ENCODE measurements at regions not wholly inside any gene's neighbourhood (a gene's known extent, or its start where the extent isn't known, plus 50 kb on each side); places are given as distances from the start of the nearest gene placed in this dataset.

DNA sequence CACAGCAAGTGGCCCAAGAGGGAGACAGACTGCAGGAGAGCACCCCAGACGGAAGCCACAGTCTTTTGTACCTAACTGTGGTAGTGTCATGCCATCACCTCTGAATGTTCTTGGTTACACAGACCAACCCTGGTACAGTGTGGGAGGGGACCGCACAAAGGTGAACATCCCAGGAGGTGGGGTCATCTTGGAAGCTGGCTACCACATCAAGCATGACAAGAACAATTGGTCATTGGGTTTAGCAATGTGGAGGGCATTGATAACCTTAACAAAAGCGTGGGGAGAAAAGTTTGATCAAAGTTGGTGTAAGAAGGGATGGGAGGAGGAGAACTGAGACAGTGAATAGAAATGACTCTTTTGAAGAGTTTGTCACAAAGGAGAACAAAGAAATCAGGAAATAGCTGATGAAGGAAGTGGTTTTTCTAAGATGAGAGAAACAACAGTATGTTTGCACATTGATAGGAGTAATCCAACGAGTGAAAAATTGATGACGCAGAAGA, 87.1 kb upstream of the CACNA1E start:
- no peak for DNase-seq

DNA sequence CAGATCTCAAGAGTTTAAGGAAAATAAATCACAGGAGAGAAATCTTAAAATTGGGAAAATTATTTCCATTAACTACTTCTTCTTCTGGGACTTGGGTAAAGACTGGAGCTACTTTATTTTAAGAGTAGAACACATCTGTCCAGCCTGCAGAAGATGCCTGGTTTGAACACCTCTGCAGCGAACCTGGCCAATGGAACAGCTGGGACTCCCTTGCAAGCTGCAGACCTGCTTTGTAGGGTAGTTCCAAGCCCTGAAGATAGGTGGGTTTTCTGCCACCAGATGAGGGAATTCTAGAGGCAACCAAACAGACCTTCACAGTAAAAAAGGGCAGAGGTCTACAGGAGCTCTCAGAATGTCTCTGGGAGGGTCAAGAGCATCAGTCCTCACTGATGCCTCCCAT, 86.5 kb upstream of the CACNA1E start:
- no peak for DNase-seq

DNA sequence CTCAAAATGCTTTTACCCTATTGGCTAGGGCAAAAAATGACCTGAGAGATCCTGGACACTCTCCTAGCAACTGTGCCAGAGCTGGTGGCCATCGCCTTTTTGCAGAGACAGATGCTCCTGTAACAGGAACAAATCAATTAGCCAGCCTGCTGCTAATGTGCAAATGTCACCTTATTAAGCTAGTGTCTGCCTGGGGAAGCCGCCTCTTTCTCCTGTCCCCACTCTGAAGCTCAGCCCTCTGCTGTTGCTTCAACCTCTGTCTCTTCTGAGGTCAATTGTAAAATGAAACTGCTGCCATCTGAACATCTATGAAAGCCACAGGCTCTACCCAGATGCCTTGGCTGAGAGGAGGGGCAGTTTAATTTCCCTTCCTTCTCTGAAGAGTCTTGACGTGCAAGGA, 85.5 kb upstream of the CACNA1E start:
- no peak for DNase-seq

DNA sequence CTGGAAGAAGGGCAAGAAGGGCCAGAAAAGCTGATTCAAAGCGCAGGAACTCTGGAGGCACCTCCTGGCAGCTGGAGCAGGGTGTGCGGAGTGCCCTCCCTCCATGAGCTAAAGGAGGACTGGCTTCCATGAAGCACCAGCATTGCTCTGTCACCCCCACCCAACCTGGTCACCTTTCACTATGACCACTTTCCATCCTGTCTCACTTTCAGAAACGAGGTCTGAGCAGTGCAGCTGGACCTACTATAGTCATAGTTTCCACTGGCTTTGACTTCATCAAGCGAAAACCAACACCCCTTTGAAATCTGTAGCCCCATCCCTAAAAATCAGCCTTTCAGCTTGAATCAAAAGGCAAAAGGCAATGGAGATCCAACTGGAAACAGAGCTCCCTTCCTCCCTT, 84.8 kb upstream of the CACNA1E start:
- no peak for DNase-seq

DNA sequence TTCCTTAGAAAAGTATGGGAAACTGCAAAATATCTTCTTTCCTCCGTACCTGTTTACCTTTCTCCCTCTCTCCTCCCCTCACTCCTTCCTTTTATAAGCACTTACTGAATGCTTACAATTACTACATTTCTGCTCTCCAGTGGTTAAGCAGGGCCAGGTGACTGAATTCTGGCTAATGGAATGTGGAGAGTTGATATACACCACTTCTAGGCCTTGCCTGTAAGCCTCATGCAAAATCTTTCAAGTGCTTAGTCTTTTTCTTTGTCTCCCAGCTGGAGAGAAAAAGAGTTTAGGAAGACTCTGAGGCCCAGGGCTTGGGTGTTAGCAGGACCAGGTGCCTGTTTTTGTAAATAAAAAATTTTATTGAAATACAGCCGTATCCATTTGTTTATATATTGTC, 77.7 kb upstream of the CACNA1E start:
- no peak for DNase-seq

DNA sequence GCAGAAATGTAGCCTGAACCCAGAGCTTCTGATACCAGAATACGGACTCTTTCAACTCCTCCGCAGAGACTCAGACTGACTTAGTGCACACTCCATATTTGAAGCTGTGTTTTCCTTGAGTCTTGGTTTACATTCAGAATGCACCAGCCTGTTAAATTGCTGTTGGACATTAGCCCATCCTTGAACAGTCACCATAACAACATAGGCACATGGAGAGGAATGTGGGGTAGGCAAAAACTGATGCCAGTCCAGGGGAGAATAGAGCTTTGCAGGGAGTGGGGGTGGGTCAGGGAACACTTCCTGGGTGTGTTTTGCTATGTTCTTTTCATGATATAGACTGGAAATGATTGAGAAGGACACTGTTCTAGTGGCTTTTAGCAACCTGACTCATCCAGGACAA, 76.3 kb upstream of the CACNA1E start:
- no peak for DNase-seq

DNA sequence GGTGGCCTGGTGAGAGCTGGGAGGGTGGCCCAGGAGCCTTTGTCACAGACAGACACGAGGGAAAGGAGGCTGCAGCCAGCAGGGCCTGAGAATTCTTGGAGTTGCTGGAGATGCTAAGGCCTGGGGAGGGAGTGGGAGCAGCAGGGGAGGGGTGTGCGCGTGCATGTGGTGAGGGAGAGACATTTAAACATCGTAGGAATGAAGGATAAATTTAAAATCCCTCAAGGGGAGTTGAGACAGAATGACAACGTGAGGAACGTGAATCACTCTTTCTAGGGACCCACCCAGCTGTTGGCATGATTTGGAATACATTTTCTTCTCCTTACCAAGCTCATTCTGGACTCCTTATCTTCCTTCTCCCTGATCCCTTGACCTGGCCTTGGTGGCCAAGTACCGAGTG, 73.3 kb upstream of the CACNA1E start:
- DNase-seq = no peak

DNA sequence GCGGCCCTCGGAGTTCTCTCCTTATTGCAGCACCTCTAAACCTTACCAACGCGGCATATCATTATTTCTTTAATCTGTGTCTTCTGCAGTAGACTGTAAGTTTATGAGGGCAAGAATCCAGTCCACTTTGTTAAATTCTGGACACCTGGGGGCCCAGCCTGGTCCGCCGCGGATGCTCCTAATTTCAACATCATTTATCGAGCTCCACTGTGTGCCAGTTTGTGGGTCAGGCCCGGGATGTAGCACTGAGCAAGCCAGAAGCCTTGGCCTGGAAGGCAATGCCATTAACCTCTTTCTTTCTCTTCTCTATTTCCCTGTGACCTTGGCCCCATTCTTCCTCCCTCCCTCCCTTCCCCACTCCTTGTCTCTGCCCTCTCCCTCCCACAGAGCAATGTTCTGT, 70.6 kb upstream of the CACNA1E start:
- DNase-seq = no peak

DNA sequence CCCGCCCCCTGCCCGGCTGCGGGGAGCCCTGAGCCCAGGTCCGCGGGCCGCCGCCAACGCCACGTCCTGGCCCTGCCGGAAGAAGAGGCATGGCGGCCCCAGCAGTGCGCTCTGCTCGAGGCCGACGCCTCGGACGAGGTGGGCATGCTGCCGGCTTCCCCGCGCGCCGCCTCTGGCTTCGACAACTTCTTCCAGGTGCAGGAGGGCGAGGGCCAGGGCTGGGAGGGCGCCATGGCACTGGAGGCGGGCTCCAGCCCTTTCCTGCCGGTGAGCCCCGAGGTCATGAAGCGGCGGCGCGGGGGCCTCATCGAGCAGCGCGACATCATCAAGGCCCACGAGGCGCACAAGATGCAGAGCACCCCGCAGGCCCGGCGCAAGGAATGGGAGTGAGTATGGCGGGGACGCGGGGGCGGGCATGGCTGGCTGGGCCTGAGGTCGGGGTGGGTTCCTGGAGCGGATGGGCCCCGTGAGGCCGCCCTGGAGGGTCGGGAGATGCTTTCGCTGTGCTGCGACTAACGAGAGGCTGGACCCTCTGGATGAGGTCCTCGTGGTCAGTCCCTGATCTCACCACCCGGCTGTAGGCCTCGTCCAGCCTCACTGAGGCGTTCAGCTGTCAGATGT, 70.0 kb upstream of the CACNA1E start:
- no peak for DNase-seq

DNA sequence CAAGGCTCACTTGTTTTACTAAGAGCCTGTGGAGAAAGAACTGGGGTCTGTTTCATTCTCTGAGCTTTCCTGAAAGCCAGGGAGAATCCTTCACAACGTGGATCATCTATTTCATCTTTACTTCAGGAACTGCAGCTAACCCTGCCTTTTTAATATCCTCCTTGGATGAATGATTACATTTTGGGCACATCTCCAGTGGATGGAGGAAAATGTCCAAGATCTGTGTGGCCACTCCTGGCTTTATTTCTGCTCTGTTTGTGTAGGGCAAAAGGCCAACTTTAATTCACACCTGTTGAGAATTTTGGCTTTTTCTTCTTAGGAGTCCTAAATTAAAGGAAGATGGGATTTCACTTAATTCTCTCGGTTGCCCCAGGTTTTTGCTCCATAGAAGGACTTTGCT, 69.5 kb upstream of the CACNA1E start:
- DNase-seq = no peak

DNA sequence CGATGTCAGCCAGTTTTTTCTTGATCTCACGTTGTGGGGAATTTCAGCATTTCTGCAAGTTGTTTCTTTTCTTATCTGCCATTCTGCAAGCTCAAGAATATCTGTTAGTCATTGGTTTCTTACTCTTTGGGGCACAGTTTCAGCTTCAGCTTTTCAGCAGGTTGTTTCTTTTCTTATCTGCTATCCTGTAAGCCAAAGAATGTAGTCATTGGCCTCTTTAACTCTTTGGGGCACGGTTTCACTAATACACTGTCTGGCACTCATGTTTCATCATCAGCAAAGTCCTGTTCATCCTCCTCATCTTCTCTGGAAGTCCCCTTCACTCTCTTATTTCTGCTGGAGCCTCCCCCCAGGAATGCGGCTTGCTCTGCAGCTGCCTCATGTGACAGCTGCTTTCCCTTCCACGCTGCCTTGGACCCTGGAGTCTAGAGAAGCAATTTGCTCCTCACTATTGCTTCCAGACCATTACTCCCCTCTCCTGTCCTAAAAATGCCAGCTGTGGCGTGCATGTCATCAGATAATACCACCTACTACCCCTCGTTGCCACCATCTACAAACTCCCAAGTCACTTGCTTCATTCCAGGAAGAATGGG, 67.0 kb upstream of the CACNA1E start:
- no peak for DNase-seq

DNA sequence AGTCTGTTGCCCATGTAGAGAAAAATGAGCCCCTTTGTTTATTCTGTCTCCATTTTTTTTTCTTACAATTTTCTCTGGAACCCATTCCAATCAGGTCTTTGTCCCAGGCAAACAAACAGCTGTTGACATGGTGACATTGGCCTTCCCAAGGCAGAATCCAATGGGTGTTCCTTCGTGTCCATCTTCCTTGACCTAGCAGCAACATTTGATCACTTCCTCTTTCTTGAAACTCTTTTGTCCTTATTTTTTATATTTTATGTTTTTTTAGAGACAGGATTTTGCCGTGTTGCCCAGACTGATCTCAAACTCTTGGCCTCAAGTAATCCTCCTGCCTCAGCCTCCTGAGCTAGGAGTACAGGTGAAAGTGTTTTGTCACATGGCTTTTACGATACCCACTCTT, 65.4 kb upstream of the CACNA1E start:
- DNase-seq = no peak

DNA sequence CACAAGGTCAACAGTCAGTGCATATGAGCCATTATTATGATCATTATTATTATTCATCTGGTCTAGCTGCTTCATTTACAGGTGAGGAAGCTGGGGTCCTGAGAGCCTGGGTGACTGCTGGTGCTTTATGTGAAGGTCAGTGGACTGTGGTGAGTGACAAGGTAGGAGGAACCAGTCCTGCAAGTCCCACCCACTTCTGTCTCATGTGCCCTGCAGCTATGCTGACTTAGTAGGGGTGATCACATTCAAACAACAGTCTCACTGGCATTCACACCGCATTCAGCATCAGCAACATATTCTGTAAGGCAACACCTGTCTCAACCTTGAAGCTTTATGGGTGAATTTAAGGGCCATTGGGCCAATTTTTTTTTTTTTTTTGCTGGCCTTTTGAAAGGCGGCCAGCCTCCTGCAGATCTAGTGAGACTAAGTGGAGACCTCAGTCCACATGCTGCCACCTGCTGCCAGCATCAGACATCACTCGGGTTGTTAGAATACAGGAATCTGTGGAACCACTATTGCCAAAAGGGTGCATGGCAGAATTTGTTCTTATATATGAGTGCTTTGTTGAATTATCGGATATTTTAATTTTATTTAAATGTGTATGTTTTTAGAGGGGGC, 59.9 kb upstream of the CACNA1E start:
- peak; percentile 44 for DNase-seq

DNA sequence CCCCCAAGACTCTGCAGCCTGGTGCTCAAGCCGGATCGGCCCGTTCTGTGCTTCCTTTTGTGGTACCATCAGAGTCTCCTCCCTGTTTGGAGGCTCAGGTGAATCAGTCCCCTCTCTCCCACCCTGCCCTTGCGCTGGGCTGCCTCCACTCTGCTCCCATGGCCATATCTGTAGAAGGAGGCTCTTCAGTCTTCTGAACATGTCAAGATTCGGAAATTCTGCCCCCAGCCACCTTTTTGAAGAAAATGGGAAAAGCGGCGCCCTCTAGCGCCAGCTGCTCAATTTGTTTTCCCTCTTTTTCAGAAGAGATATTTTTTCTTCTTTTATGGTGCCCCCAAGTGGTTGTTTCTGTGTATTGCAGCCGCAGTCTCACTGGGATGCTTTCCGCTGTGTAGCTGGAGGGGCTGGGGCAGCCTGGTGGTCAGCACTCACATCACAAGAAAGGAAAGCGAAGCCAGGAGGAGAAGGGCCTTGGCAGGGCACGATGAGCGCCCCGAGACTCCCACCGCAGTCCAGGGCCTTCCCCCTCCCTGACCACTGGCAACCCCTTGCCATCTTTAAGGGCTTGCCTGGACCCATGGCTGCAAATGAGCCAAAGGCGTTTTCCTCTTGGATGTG, 58.4 kb upstream of the CACNA1E start:
- DNase-seq = peak; percentile 88

DNA sequence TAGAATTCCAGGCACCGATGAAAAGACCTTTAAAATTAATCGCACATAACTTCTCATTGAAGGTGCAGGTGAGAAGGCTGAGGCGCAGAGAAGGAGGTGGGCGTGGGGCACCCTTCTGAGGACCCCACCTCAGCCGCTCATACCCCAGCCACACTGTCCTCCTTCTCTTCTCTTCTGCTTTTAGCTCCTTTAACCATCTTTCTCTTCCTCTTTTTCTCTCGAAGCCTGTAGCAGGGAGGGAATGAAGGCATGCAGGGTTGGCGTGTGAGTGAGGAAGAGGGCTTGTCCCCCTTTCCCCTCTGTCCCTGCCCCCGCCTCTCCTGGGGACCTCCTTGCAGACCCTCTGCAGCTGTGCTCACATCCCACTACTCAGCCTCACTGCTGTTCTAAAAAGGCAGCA, 57.8 kb upstream of the CACNA1E start:
- DNase-seq = no peak

DNA sequence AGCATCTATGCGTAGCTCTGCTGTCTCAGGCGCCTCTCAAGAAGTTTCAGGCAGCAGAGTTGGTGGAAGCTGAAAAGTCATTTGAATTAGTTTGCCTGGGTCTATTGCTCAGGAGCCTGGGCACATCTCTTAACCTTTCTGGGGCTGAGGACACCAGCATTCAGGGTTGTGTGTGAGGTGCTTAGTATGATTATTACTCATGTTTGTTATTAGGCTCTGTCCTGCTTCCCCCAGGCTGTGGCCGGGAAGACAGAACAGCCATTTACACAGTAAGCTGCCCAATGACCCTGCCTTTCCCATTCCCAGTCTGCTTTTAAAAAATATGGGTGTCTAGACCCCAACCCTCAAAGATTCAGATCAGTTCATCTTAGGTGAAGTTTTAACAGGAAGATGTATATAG, 53.9 kb upstream of the CACNA1E start:
- no peak for DNase-seq

DNA sequence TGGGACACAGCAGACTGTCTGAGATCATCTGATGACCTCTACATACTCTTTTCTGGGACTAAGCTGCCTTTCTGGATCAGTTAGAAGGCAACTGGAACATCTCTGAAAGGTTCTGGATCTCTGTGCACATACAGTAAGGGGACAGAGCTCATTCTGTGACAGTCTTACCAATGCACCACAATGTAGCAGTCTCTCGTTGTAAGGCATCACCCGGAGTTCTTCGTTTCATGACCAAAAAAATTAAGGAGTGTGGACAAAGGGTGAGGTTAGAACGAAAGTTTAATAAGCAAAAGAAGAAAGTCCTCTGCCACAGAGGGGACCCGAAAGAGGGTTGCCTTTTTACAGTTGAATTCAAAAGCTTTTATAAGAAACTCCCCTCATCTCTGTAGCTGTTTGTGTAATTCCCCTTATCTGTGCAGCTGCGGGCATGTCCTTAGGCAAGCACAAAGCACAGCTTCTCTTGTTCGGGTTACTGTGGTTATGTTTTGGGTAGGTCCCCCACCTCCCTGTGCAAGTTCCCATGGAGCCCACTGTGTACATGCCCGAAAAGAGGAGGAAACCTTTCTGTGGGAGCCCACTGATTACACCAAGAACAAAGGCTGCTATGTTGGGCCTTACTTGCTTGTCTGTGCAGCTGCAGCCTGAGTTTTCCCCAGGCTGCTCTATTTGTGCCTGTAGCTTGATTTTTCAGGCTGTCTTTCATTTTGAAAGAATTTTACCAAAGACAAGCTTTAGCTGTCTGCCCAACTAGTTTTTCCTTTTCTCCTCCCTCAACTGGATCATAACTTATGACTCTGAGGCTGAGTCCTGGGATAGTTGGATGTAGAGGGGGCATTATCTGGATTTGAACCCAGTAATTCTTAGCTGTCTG, 53.1 kb upstream of the CACNA1E start:
- peak; percentile 47 for DNase-seq

Measured in midbrain (tissue), 1 donor.